ENCODE measurements at regions not wholly inside any gene's neighbourhood (a gene's known extent, or its start where the extent isn't known, plus 50 kb on each side); places are given as distances from the start of the nearest gene placed in this dataset.

DNA sequence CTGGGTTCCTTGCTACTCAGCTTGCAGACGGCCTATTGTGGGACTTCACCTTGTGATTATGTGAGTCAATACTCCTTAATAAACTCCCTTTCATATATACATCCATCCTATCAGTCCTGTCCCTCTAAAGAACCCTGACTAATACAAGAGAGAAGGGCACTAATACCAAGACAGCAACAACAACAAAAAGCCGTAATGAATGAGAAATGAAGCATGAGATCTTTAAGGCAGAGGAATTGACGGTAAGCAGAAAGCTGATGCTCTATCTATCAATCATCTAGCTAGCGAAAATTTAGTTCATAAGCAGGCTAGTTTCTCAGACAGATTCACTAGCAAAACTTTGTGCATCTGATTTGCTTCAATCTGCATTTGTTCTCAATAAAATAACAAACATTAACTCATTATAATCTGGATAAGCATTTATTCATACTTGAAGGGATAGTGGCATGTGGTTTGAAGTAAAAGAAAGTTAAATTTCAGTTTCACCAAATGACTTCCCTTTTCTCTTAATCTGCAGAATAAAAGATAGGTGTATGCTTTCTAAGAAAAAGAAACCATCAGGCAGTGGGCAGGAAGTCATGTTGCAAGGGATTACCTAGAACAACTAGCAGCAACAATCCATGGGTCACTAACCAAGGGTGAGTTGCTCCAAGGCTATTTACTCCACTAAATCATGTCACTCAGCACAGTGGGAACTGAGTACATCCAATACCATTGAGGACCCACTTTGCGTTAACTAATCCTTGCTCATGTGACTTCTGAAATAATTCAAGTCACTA is 376.5 kb downstream of the TMEM182 start:
- TF ChIP-seq, protein P1, sequence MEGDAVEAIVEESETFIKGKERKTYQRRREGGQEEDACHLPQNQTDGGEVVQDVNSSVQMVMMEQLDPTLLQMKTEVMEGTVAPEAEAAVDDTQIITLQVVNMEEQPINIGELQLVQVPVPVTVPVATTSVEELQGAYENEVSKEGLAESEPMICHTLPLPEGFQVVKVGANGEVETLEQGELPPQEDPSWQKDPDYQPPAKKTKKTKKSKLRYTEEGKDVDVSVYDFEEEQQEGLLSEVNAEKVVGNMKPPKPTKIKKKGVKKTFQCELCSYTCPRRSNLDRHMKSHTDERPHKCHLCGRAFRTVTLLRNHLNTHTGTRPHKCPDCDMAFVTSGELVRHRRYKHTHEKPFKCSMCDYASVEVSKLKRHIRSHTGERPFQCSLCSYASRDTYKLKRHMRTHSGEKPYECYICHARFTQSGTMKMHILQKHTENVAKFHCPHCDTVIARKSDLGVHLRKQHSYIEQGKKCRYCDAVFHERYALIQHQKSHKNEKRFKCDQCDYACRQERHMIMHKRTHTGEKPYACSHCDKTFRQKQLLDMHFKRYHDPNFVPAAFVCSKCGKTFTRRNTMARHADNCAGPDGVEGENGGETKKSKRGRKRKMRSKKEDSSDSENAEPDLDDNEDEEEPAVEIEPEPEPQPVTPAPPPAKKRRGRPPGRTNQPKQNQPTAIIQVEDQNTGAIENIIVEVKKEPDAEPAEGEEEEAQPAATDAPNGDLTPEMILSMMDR (IDR thresholded peaks at IDR 0.05) = no peak
- TF ChIP-seq POLR2A (IDR thresholded peaks at IDR 0.05) = no peak
